SK-N-SH treated with all-trans-retinoic acid at 6 μM for 48 hours (cell line): ENCODE measurements at regions not wholly inside any gene's neighbourhood (a gene's known extent, or its start where the extent isn't known, plus 50 kb on each side); places are given as distances from the start of the nearest gene placed in this dataset.
"Not testable (repeated sequence)": the region's sequence is repeated elsewhere in the genome, so short reads cannot be mapped to it uniquely, and the experiment has no call there.

Experiments used
- ISL1 ChIP-seq: fragments of 250-450 bp; sonication (Bioruptor Pico); IDR thresholded peaks from 2 replicates; pipeline ENCODE4 v2.1.2; 2022; ENCODE audit warnings: mild to moderate bottlenecking, moderate library complexity
- RARB ChIP-seq: fragments of 250-450 bp; sonication (Bioruptor Pico); IDR thresholded peaks from 2 replicates; pipeline ENCODE4 v1.8.0; 2021; ENCODE audit warnings: mild to moderate bottlenecking, moderate library complexity
- TCF4 ChIP-seq: fragments of 250-450 bp; sonication (Bioruptor Pico); IDR thresholded peaks from 2 replicates; pipeline ENCODE4 v1.8.0; 2021; ENCODE audit warnings: mild to moderate bottlenecking, moderate library complexity, borderline replicate concordance
- ZC3H10 ChIP-seq: fragments of 250-450 bp; sonication (Bioruptor Pico); IDR thresholded peaks from 2 replicates; pipeline ENCODE4 v1.5.1; 2021; ENCODE audit warnings: mild to moderate bottlenecking, moderate library complexity
- ZFP30 ChIP-seq: fragments of 450-650 bp; formaldehyde crosslinking; IDR thresholded peaks from 2 replicates; pipeline ENCODE4 v1.5.0; 2022; ENCODE audit warnings: mild to moderate bottlenecking, moderate library complexity
- ZNF70 ChIP-seq: fragments of 450-650 bp; formaldehyde crosslinking; IDR thresholded peaks from 2 replicates; pipeline ENCODE4 v1.5.0; 2020; ENCODE audit warnings: mild to moderate bottlenecking, moderate library complexity
- ZNF8 ChIP-seq: fragments of 450-650 bp; formaldehyde crosslinking; IDR thresholded peaks from 2 replicates; pipeline ENCODE4 v1.5.0; 2020; ENCODE audit warnings: mild to moderate bottlenecking, moderate library complexity
- TF ChIP-seq, protein P1 (sequence below): fragments of 250-450 bp; sonication (Bioruptor Pico); IDR thresholded peaks from 2 replicates; pipeline ENCODE4 v1.8.0; 2020; ENCODE audit warnings: mild to moderate bottlenecking, moderate library complexity, borderline replicate concordance
- TF ChIP-seq, protein P2 (sequence below): fragments of 250-450 bp; sonication (Bioruptor Pico); IDR thresholded peaks from 2 replicates; pipeline ENCODE4 v1.5.1; 2020; ENCODE audit warnings: low read depth, mild to moderate bottlenecking, moderate library complexity

DNA sequence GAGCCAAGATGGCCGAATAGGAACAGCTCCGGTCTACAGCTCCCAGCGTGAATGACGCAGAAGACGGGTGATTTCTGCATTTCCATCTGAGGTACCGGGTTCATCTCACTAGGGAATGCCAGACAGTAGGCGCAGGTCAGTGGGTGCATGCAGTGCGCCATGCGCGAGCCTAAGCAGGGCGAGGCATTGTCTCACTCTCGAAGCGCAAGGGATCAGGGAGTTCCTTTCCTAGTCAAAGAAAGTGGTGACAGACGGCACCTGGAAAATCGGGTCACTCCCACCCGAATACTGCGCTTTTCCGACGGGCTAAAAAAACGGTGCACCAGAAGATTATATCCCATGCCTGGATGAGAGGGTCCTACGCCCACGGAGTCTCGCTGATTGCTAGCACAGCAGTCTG lies 600.1 kb downstream of the PRR16 start:
- not testable (repeated sequence) for TF ChIP-seq ZC3H10 (CRISPR knock-in tag); RARB (CRISPR knock-in tag); ZNF70 (CRISPR knock-in tag); ZNF8 (CRISPR knock-in tag); ISL1; TCF4; ZFP30
- TF ChIP-seq, protein P1, sequence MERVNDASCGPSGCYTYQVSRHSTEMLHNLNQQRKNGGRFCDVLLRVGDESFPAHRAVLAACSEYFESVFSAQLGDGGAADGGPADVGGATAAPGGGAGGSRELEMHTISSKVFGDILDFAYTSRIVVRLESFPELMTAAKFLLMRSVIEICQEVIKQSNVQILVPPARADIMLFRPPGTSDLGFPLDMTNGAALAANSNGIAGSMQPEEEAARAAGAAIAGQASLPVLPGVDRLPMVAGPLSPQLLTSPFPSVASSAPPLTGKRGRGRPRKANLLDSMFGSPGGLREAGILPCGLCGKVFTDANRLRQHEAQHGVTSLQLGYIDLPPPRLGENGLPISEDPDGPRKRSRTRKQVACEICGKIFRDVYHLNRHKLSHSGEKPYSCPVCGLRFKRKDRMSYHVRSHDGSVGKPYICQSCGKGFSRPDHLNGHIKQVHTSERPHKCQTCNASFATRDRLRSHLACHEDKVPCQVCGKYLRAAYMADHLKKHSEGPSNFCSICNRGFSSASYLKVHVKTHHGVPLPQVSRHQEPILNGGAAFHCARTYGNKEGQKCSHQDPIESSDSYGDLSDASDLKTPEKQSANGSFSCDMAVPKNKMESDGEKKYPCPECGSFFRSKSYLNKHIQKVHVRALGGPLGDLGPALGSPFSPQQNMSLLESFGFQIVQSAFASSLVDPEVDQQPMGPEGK (CRISPR knock-in tag) = not testable (repeated sequence)
- TF ChIP-seq, protein P2, sequence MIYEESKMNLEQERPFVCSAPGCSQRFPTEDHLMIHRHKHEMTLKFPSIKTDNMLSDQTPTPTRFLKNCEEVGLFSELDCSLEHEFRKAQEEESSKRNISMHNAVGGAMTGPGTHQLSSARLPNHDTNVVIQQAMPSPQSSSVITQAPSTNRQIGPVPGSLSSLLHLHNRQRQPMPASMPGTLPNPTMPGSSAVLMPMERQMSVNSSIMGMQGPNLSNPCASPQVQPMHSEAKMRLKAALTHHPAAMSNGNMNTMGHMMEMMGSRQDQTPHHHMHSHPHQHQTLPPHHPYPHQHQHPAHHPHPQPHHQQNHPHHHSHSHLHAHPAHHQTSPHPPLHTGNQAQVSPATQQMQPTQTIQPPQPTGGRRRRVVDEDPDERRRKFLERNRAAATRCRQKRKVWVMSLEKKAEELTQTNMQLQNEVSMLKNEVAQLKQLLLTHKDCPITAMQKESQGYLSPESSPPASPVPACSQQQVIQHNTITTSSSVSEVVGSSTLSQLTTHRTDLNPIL = not testable (repeated sequence)
